ENCODE measurements at regions not wholly inside any gene's neighbourhood (a gene's known extent, or its start where the extent isn't known, plus 50 kb on each side); places are given as distances from the start of the nearest gene placed in this dataset.

DNA sequence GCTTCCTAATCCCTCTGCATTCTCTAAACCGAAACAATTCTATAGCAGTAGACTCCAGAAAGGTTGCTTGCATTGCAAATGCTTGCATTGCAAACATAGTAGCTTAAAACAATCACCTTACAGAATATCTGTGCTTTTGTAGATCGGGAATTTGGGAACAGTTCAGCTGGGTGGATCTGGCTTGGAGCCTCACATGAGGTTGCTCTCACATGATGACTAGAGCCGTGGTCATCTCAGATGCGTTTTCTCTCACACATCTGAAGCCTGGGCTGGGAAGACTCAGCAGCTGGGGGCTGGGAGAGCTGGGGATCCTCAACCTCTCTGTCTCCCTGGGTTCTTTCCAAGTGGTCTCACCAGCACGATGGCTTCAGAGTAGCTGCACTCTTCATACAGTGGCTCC, 127.8 kb downstream of the MSX2 start:
- no peak overlapping the region for H3K4me3 ChIP-seq (ENCODE audit: low read length in 2 of 2)
- no peaks in the 10 kb centered on the region for H3K4me1 ChIP-seq (ENCODE audit: control insufficient read depth in 2 of 2, insufficient read depth in 2 of 2, low read length in 2 of 2)
- H3K9me3 ChIP-seq (ENCODE audit: control insufficient read depth in 2 of 2, low read length in 2 of 2) = no peaks in the 10 kb centered on the region
- no peaks in the 10 kb centered on the region for H3K27me3 ChIP-seq (ENCODE audit: control insufficient read depth in 2 of 2, insufficient read depth in 2 of 2, low read length in 2 of 2)
- no peak overlapping the region for H3K9ac ChIP-seq (ENCODE audit: low read depth in 1 of 2, low read length in 2 of 2)
- H3K36me3 ChIP-seq (ENCODE audit: control insufficient read depth in 2 of 2, insufficient read depth in 2 of 2, low read length in 2 of 2) = no peaks in the 10 kb centered on the region
- H3K27ac ChIP-seq (ENCODE audit: low read depth in 2 of 2, low read length in 2 of 2) = no peak overlapping the region

DNA sequence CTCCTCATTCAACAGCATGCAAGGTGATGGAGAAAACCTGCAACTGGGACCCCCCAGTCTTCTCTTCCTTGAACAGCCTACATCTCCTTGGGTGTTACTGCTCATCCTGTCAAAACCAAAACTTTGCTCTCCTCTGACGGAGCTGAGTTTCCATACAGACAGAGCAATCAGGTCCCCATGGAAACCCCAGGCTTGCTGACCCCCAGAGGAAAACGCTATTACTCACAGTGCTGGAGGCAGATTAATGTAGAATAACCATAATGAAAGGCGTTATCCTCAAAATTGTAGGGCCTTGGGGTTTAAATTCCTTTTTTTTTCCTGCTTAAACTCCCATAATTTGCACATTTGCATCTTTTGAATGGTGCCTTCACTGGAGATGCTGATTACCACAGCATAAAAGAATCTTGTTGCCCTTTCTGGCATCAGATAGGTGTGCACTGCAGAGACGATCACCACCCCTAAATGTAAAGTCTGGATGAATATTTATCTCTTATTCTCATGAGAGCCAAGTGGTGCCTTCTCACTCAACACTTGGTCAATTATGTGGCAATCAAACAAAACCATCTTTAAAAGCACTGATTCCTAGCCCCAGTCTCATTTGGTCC, 126.3 kb downstream of the MSX2 start:
- Histone ChIP-seq H3K4me1 (ENCODE audit: control insufficient read depth in 2 of 2, insufficient read depth in 2 of 2, low read length in 2 of 2) (no peaks in the 10 kb centered on the region), H3K9me3 (ENCODE audit: control insufficient read depth in 2 of 2, low read length in 2 of 2) (no peaks in the 10 kb centered on the region), H3K4me3 (ENCODE audit: low read length in 2 of 2) (no peak overlapping the region), H3K36me3 (ENCODE audit: control insufficient read depth in 2 of 2, insufficient read depth in 2 of 2, low read length in 2 of 2) (no peaks in the 10 kb centered on the region), H3K27me3 (ENCODE audit: control insufficient read depth in 2 of 2, insufficient read depth in 2 of 2, low read length in 2 of 2) (no peaks in the 10 kb centered on the region), H3K9ac (ENCODE audit: low read depth in 1 of 2, low read length in 2 of 2) (no peak overlapping the region), H3K27ac (ENCODE audit: low read depth in 2 of 2, low read length in 2 of 2) (no peak overlapping the region)

DNA sequence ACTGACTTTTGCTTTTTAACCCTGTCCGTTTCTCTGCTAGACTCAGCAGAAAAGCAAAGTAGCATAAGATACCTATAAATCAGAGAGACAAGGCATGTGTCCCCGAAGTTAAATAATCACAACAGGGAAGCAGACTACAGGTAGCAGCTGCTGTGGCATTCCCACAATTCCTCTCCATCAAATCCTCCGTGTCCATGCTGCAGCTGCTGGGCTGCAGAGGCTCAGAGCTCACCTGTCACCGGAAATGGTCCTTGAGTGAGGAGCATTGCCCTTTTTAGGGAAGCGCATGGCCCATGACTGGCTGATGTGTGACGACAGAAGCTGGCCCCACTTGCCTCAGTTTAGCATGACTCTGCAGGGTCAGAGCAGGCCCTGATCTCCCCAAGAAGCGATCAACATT, 125.0 kb downstream of the MSX2 start:
- H3K9ac ChIP-seq (ENCODE audit: low read depth in 1 of 2, low read length in 2 of 2) = no peak overlapping the region
- no peaks in the 10 kb centered on the region for H3K4me1 ChIP-seq (ENCODE audit: control insufficient read depth in 2 of 2, insufficient read depth in 2 of 2, low read length in 2 of 2)
- H3K27ac ChIP-seq (ENCODE audit: low read depth in 2 of 2, low read length in 2 of 2) = no peak overlapping the region
- no peak overlapping the region for H3K4me3 ChIP-seq (ENCODE audit: low read length in 2 of 2)
- H3K27me3 ChIP-seq (ENCODE audit: control insufficient read depth in 2 of 2, insufficient read depth in 2 of 2, low read length in 2 of 2) = no peaks in the 10 kb centered on the region
- no peaks in the 10 kb centered on the region for H3K9me3 ChIP-seq (ENCODE audit: control insufficient read depth in 2 of 2, low read length in 2 of 2)
- no peaks in the 10 kb centered on the region for H3K36me3 ChIP-seq (ENCODE audit: control insufficient read depth in 2 of 2, insufficient read depth in 2 of 2, low read length in 2 of 2)

DNA sequence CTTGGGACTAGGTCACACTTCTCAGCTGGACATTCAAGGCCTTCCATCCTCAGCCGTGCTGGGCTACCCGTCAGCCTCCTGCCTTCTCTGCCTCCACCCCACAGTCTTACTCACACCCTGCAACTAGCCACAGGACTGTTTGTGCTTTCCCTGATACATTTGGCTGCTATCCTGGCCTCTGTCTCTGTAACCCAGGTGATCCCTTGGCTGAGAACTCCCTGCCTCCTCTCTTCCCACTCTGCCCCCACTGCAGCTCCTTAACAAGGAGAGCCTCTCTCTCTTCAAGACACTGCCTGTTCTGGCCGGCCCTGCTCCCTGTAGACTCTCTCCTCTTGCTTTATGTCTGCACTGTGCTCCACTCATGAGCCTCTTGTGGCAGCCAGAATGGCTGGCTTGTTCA, 120.6 kb downstream of the MSX2 start:
- H3K27ac ChIP-seq (ENCODE audit: low read depth in 2 of 2, low read length in 2 of 2) = no peak overlapping the region
- no peak overlapping the region for H3K4me3 ChIP-seq (ENCODE audit: low read length in 2 of 2)
- no peak overlapping the region for H3K9ac ChIP-seq (ENCODE audit: low read depth in 1 of 2, low read length in 2 of 2)

DNA sequence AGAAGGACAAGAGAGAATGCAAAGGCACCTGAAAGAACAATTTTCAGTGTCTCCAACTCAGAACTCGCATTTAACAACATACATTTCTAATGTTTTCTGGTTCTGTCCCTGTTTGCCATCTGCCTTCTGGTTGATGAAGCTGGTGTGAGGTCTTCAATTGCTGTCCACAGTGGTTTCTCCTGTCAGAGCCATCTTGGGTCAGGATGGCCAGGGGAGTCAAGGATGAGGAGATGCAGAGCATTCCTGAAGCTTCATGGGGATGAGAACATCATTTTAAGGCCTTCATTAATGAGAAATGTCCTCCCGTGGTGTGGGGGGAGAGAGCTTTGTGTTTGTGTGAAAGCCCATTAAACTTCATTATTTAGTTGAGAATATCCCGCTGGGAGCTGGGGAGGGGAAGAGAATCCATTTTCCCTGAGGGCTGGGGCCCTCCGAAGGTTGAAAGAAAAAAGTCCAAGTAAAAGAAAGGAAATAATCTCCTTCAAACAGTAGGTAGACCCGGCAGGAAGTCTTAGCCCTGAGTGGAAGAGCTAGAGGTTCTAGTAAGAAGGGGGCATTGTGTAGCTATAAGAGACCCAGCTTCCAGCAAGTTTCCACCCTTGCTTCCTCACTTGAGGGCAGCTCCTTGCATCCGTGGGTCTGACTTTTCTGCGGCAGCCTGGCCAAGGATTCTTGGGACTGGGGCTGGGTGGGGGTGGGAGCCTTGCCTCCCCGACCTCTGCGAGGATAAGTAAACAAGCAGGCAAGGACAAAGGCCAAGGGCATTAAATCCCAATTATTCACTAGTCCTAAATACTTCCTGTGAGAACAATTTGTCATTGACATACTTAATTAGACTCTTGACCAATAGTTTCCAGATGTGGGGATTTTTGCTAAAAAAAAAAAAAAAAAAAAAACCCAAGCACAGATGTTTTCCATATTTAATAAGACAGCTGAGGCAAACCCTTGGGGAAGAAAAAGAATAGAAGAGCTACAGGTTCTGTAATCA, 119.2 kb downstream of the MSX2 start:
- no peak overlapping the region for H3K9ac ChIP-seq (ENCODE audit: low read depth in 1 of 2, low read length in 2 of 2)
- no peaks in the 10 kb centered on the region for H3K36me3 ChIP-seq (ENCODE audit: control insufficient read depth in 2 of 2, insufficient read depth in 2 of 2, low read length in 2 of 2)
- H3K9me3 ChIP-seq (ENCODE audit: control insufficient read depth in 2 of 2, low read length in 2 of 2) = no peaks in the 10 kb centered on the region
- H3K4me3 ChIP-seq (ENCODE audit: low read length in 2 of 2) = no peak overlapping the region
- no peaks in the 10 kb centered on the region for H3K27me3 ChIP-seq (ENCODE audit: control insufficient read depth in 2 of 2, insufficient read depth in 2 of 2, low read length in 2 of 2)
- no peak overlapping the region for H3K27ac ChIP-seq (ENCODE audit: low read depth in 2 of 2, low read length in 2 of 2)
- no peaks in the 10 kb centered on the region for H3K4me1 ChIP-seq (ENCODE audit: control insufficient read depth in 2 of 2, insufficient read depth in 2 of 2, low read length in 2 of 2)

More for the DNA sequence above, 120.6 kb downstream of the MSX2 start:
- Histone ChIP-seq H3K27me3 (ENCODE audit: control insufficient read depth in 2 of 2, insufficient read depth in 2 of 2, low read length in 2 of 2) (no peaks in the 10 kb centered on the region), H3K9me3 (ENCODE audit: control insufficient read depth in 2 of 2, low read length in 2 of 2) (no peaks in the 10 kb centered on the region), H3K4me1 (ENCODE audit: control insufficient read depth in 2 of 2, insufficient read depth in 2 of 2, low read length in 2 of 2) (no peaks in the 10 kb centered on the region), H3K36me3 (ENCODE audit: control insufficient read depth in 2 of 2, insufficient read depth in 2 of 2, low read length in 2 of 2) (no peaks in the 10 kb centered on the region)

DNA sequence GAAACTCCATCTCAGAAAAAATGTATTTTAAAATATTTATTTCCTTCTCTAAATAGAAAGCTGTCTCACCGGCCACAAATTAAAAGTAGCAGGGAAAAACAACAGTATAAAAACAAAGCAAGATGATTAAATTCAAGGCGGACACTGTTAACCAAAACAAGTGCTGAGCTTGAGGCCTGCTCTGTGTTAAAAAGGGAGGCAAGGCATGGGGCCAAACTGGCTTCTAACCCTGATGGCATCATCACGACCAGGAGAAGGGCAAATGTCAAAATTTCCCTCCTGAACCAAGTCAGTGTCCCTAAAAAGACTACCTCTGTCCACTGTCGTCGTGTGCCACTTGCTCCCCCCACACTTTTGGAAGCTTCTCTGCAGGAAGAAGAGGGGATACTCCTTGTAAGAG, 116.1 kb downstream of the MSX2 start:
- H3K9ac ChIP-seq (ENCODE audit: low read depth in 1 of 2, low read length in 2 of 2) = no peak overlapping the region
- H3K9me3 ChIP-seq (ENCODE audit: control insufficient read depth in 2 of 2, low read length in 2 of 2) = no peaks in the 10 kb centered on the region
- H3K36me3 ChIP-seq (ENCODE audit: control insufficient read depth in 2 of 2, insufficient read depth in 2 of 2, low read length in 2 of 2) = no peaks in the 10 kb centered on the region
- H3K4me1 ChIP-seq (ENCODE audit: control insufficient read depth in 2 of 2, insufficient read depth in 2 of 2, low read length in 2 of 2) = no peaks in the 10 kb centered on the region
- no peak overlapping the region for H3K4me3 ChIP-seq (ENCODE audit: low read length in 2 of 2)
- no peak overlapping the region for H3K27ac ChIP-seq (ENCODE audit: low read depth in 2 of 2, low read length in 2 of 2)
- H3K27me3 ChIP-seq (ENCODE audit: control insufficient read depth in 2 of 2, insufficient read depth in 2 of 2, low read length in 2 of 2) = no peaks in the 10 kb centered on the region

DNA sequence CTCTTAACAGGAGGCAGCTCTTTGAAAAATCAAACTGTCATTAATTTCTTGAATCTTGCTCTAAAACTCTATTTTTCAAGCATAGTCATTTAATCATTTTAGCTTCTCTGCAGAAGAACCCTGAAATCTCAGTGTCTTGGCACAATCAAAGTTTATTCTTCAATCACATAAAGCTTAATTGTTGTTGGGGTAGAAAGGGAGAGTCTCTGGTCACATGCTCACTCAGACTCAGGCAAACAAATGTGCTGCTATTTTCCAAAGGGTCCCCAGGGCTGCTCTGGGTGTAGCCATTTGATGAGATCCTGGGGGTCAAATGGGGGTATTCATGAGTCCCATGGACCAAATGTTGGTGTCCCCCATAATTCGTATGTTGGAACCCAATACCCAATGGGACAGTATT, 114.8 kb downstream of the MSX2 start:
- H3K27me3 ChIP-seq (ENCODE audit: control insufficient read depth in 2 of 2, insufficient read depth in 2 of 2, low read length in 2 of 2) = no peaks in the 10 kb centered on the region
- H3K4me1 ChIP-seq (ENCODE audit: control insufficient read depth in 2 of 2, insufficient read depth in 2 of 2, low read length in 2 of 2) = no peaks in the 10 kb centered on the region
- H3K9ac ChIP-seq (ENCODE audit: low read depth in 1 of 2, low read length in 2 of 2) = no peak overlapping the region
- H3K27ac ChIP-seq (ENCODE audit: low read depth in 2 of 2, low read length in 2 of 2) = no peak overlapping the region
- no peaks in the 10 kb centered on the region for H3K9me3 ChIP-seq (ENCODE audit: control insufficient read depth in 2 of 2, low read length in 2 of 2)
- no peaks in the 10 kb centered on the region for H3K36me3 ChIP-seq (ENCODE audit: control insufficient read depth in 2 of 2, insufficient read depth in 2 of 2, low read length in 2 of 2)
- no peak overlapping the region for H3K4me3 ChIP-seq (ENCODE audit: low read length in 2 of 2)

DNA sequence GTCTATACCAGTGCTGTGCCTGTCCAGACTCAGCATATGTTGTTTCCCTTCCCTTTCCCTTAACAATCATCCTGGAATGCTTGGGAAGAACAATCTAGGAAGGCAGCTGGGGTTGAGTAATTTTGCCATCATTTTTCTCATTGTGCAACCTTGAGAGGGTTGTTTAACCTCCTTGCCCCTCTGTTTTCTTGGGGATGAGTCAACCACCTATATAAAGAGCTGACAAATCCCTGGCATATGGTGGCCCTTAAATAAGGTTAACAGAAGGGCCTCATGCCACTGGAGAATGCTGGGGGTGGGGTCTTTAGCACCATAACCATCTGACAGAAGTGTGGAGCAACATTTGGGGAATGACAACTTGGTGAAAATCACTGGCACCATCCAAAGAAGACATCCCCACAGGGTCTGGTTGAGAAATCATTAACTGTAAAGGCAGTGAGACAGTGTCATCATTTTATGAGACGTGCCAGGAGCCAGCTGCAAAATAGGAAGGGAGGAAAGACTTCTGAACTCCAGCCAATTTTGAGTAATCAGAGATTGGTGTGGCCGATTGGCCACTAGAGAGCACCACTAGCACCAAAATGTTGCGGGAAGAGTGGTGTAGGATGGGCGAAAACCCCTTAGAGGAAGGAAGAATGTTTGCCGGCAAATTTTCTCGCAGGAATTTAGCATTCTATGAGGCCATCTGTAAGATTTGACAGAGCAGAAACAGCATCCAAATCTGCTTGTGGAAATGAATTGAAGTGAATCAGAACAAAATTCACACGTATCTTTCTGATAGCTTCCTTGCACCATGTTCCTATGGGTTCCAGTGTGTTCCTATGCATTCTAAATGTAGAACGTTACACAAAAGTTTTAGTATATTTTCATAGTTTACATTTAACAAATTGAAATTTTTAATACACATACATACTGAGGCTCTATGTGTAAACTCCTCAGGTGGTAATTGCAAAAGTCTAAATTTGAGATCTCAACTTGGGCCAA, 113.8 kb downstream of the MSX2 start:
- no peak overlapping the region for H3K27ac ChIP-seq (ENCODE audit: low read depth in 2 of 2, low read length in 2 of 2)
- H3K9ac ChIP-seq (ENCODE audit: low read depth in 1 of 2, low read length in 2 of 2) = no peak overlapping the region
- H3K4me1 ChIP-seq (ENCODE audit: control insufficient read depth in 2 of 2, insufficient read depth in 2 of 2, low read length in 2 of 2) = no peaks in the 10 kb centered on the region
- H3K27me3 ChIP-seq (ENCODE audit: control insufficient read depth in 2 of 2, insufficient read depth in 2 of 2, low read length in 2 of 2) = no peaks in the 10 kb centered on the region
- no peak overlapping the region for H3K4me3 ChIP-seq (ENCODE audit: low read length in 2 of 2)
- H3K36me3 ChIP-seq (ENCODE audit: control insufficient read depth in 2 of 2, insufficient read depth in 2 of 2, low read length in 2 of 2) = no peaks in the 10 kb centered on the region
- H3K9me3 ChIP-seq (ENCODE audit: control insufficient read depth in 2 of 2, low read length in 2 of 2) = no peaks in the 10 kb centered on the region

DNA sequence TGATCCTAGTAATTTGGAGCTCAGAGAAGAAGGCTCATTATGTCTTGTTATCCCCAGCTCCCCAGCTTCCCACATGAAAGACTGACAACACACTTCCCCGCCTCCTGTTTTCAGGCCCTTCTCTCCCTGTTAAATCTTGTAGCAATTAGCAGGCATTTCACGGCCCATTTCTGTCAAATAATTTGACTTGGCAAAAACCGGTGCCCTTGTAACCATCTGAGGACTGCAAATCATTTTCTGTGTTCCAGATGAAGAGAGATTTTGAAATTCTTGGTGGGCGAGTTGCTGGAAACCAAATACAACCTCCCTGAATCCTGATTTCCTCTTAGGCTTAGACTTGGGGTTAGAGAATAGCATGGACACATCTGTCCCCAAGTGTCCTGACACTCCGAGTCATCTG, 109.7 kb downstream of the MSX2 start:
- no peaks in the 10 kb centered on the region for H3K4me1 ChIP-seq (ENCODE audit: control insufficient read depth in 2 of 2, insufficient read depth in 2 of 2, low read length in 2 of 2)
- no peaks in the 10 kb centered on the region for H3K36me3 ChIP-seq (ENCODE audit: control insufficient read depth in 2 of 2, insufficient read depth in 2 of 2, low read length in 2 of 2)
- H3K4me3 ChIP-seq (ENCODE audit: low read length in 2 of 2) = no peak overlapping the region
- H3K9me3 ChIP-seq (ENCODE audit: control insufficient read depth in 2 of 2, low read length in 2 of 2) = no peaks in the 10 kb centered on the region
- H3K9ac ChIP-seq (ENCODE audit: low read depth in 1 of 2, low read length in 2 of 2) = no peak overlapping the region
- H3K27ac ChIP-seq (ENCODE audit: low read depth in 2 of 2, low read length in 2 of 2) = no peak overlapping the region
- H3K27me3 ChIP-seq (ENCODE audit: control insufficient read depth in 2 of 2, insufficient read depth in 2 of 2, low read length in 2 of 2) = no peaks in the 10 kb centered on the region

DNA sequence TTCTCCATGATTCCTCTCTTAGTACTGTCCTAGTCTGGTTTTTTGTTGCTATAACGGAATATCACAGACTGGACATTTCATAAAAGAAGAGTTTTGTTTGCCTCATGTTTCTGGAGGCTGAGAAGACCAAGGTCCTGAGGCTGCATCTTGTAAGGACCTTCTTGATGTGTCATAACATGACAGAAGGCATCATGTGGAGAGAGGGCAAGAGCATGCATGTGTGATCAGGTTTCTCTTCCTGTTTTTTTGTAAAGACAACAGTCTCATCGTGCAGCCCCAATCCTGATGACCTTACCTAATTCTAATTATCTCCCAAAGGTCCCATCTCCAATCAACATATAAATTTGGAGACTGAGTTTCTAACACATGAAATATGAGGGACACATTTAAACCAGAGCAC, 108.4 kb downstream of the MSX2 start:
- Histone ChIP-seq H3K36me3 (ENCODE audit: control insufficient read depth in 2 of 2, insufficient read depth in 2 of 2, low read length in 2 of 2) (no peaks in the 10 kb centered on the region), H3K9ac (ENCODE audit: low read depth in 1 of 2, low read length in 2 of 2) (no peak overlapping the region), H3K4me1 (ENCODE audit: control insufficient read depth in 2 of 2, insufficient read depth in 2 of 2, low read length in 2 of 2) (no peaks in the 10 kb centered on the region), H3K4me3 (ENCODE audit: low read length in 2 of 2) (no peak overlapping the region), H3K27ac (ENCODE audit: low read depth in 2 of 2, low read length in 2 of 2) (no peak overlapping the region), H3K9me3 (ENCODE audit: control insufficient read depth in 2 of 2, low read length in 2 of 2) (no peaks in the 10 kb centered on the region), H3K27me3 (ENCODE audit: control insufficient read depth in 2 of 2, insufficient read depth in 2 of 2, low read length in 2 of 2) (no peaks in the 10 kb centered on the region)
